ENCODE measurements at regions not wholly inside any gene's neighbourhood (a gene's known extent, or its start where the extent isn't known, plus 50 kb on each side); places are given as distances from the start of the nearest gene placed in this dataset.

DNA sequence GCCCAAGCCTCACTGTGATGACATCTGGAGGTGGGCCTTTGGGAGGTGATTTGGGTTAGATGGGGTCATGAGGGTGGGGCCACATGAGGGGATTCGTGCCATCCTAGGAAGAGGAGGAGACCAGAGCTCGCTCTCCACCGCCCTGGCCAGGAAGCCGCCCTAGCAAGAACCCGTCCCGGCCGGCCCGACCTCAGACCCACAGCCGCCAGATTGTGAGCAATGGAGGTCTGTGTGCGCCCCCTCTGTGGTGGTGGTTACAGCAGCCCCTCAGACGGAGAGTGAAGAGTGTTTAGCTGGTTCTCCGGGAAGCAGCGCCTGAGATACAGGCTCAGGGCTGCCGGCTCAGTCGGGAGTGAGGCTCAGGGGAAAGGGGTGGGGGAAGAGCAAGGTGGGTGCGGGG lies 83.3 kb downstream of the RTP5 start:
- TF ChIP-seq POLR2A (IDR thresholded peaks at IDR 0.05; ENCODE audit: extremely low read depth, insufficient read length) (no peak), MYC (IDR thresholded peaks at IDR 0.05; ENCODE audit: low read depth, low read length) (no peak)
- TF ChIP-seq, protein P1, sequence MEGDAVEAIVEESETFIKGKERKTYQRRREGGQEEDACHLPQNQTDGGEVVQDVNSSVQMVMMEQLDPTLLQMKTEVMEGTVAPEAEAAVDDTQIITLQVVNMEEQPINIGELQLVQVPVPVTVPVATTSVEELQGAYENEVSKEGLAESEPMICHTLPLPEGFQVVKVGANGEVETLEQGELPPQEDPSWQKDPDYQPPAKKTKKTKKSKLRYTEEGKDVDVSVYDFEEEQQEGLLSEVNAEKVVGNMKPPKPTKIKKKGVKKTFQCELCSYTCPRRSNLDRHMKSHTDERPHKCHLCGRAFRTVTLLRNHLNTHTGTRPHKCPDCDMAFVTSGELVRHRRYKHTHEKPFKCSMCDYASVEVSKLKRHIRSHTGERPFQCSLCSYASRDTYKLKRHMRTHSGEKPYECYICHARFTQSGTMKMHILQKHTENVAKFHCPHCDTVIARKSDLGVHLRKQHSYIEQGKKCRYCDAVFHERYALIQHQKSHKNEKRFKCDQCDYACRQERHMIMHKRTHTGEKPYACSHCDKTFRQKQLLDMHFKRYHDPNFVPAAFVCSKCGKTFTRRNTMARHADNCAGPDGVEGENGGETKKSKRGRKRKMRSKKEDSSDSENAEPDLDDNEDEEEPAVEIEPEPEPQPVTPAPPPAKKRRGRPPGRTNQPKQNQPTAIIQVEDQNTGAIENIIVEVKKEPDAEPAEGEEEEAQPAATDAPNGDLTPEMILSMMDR (IDR thresholded peaks at IDR 0.05; ENCODE audit: low read depth, low read length), result no peak
- TF ChIP-seq, protein P2, sequence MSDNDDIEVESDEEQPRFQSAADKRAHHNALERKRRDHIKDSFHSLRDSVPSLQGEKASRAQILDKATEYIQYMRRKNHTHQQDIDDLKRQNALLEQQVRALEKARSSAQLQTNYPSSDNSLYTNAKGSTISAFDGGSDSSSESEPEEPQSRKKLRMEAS (IDR thresholded peaks at IDR 0.05; ENCODE audit: low read depth, low read length), result no peak
